ENCODE measurements at regions not wholly inside any gene's neighbourhood (a gene's known extent, or its start where the extent isn't known, plus 50 kb on each side); places are given as distances from the start of the nearest gene placed in this dataset.
"Not testable (repeated sequence)": the region's sequence is repeated elsewhere in the genome, so short reads cannot be mapped to it uniquely, and the experiment has no call there.

DNA sequence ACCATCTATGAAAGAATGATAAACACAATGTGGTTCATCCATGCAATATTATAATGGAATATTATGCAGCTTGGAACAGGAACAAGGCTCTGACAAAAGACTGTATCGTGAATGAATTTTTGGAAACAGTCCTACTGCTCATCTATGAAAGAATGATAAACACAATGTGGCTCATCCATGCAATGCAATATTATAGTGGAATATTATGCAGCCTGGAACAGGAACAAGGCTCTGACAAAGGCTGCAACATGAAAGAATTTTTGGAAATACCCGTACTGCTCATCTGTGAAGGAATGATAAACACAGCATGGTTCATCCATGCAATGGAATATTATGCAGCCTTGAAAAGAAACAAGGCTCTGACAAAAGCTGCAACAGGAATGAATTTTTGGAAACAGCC lies 158.8 kb downstream of the CRLF2 start:
- not testable (repeated sequence) for DNase-seq

DNA sequence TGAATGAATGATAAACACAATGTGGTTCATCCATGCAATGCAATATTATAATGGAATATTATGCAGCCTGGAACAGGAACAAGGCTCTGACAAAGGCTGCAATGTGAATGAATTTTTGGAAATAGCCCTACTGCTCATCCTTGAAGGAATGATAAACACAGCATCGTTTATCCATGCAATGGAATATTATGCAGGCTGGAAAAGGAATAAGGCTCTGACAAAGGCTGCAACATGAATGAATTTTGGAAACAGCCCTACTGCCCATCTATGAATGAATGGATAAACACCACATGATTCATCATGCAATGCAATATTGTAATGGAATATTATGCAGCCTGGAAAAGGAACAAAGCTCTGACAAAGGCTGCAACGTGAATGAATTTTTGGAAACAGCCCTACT lies 159.4 kb downstream of the CRLF2 start:
- no peak for DNase-seq

- no peak for DNase-seq
These were observed 160.4 kb downstream of the CRLF2 start for GRCh38 chrX:1052021-1052420.

DNA sequence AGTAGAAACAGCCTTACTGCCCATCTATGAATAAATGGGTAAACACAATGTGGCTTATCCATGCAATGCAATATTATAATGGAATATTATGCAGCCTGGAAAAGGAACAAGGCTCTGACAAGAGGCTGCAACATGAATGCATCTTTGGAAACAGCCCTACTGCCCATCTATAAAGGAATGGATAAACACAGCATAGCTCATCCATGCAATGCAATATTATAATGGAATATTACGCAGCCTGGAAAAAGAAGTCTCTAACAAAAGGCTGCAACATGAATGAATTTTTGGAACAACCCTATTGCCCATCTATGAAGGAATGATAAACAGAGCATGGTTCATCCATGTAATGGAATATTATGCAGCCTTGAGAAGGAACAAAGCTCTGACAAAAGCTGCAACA lies 161.0 kb downstream of the CRLF2 start:
- no peak for DNase-seq

GRCh38 chrX:1045680-1046314 lies 166.7 kb downstream of the CRLF2 start:
- DNase-seq: no peak

DNA sequence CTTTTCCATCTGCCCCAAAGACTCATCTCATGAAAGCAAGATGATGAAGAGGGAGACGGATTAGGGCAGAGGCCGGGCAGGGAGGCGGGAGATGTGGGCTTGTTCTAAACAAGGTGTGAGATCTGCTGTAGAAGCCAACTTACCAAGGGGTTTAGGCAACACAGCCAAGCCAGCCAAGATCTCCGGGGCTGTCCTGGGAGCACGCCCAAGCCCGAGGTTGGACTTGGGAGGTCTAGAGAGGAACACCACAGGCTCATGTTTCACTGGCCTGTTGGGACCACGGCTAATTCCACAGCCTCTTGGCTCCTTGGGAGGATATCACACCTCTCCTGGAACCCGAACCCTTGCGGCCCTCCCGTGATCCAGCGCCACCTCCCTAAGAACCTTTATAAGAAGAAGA lies 171.4 kb downstream of the CRLF2 start:
- no peak for DNase-seq

DNA sequence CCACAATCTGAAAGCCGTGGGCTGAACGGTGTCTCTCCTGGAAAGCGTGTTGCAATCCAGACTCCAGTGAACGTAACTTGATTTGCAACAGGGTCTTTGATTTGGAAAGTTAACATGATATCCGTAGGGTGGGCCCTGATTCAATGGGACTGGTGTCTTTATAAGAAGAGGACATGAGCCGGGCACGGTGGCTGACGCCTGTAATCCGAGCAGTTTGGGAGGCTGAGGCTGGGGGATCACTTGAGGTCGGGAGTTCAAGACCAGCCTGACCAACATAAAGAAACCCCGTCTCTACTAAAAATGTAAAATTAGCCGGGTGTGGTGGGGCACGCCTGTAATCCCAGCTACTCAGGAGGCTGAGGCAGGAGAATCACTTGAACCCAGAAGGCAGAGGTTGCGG lies 176.5 kb downstream of the CRLF2 start:
- not testable (repeated sequence) for DNase-seq

DNA sequence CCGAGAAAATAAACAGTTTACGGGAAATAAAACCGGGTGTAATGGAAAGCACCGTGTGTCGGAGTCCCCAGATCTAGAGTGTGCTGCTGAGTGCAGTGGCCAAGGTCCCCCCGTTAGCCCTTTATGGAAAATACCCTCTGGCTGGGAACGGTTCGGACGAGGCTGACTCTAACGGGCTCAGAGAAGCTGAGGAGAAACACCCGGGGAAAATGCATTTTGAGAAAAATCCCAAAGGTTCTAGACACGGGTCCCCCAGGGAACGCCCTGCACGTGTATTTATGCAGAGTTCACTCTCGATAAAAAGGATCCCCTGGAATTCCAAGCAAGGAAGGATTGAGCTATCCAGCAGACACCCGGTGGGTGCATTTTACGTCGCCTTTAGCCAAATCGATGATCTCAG lies 177.2 kb downstream of the CRLF2 start:
- no peak for DNase-seq

DNA sequence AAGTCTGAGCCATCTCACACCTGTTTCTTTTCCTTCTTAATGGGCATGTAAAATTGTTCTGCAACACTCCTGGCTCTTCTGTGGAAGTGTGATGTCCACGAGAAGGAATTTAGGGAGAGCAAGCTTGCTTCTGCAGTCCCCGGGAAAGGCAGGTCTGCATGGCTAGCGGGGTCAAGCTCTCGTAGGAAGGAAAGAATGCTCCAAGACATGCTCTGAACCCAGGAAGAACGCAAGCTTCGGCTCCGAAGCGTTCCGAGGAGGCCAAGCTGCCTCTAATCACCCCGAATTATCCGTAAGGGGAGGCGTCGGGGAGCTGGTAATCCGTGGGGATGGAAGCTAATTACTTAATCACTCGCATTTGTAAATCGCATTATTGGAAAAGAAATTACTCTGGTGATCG lies 177.7 kb downstream of the CRLF2 start:
- no peak for DNase-seq

- no peak for DNase-seq
These were observed 180.7 kb downstream of the CRLF2 start for GRCh38 chrX:1031521-1032430.

GRCh38 chrX:1029494-1029893 lies 183.0 kb downstream of the CRLF2 start:
- no peak for DNase-seq

DNA sequence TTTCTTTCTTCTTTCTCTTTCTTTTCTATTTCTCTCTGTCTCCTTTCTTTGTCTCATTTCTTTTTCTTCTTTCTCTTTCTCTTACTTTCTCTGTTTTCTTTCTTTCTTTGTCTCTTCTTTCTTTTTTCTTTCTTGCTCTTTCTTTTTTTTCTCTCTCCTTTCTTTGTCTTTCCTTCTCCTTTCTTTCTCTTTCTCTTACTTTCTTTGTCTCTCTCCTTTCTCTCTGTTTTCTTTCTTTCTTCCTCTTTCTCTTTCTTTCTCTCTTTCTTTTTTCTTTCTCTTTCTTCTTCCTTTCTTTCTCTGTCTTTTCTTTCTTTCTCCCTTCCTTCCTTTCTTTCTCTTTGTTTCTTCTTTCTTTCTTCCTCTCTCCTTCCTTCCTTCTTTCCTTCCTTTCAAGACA lies 184.8 kb downstream of the CRLF2 start:
- DNase-seq: no peak

DNA sequence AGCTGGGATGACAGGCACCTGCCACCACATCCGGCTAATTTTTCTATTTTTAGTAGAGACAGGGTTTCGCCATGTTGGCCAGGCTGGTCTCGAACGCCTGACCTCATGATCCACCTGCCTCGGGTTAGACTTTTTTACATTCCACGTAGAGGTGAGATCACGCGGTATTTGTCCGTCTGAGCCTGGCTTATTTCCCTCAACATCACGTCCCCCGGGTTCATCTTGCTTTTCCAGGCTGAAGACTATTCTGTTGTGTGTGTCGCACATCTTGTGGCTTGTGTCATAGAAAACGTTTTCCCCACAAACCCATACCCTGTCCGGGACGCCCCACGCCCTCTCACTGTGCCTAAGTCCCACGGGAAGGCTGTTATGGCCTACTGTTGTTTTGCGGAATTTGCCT lies 185.3 kb downstream of the CRLF2 start:
- DNase-seq: no peak

DNA sequence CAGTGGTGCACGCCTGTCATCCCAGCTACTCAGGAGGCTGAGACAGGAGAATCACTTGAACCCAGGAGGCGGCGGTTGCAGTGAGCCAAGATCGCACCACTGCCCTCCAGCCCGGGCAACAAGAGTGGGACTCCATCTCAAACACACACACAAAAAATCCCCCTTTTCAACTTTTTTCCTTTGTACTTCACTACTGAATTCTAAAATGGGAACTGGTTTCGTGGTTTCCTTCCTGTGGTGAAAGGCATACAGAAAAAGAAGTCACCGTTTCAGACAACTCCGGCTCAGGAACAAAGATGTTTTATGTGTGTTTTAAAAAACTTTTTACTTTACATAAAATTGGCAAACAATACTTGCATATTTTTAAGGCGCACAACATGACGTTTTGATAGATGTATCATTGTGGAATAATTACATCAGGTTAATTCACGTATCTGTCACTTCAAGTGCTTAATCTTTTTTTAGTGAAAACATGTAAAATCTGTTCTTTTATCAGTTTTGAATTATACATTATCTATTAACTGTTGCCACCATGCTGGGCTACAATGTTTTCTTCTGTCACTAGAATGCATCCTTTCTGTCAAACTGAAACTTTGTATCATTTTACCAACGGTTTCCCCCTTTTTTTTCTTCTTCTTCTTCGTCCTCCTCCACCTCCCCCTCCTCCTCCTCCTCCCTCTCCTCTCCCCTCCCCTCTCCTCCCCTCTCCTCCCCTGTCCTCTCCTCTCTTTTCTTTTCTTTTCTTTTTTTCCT lies 186.0 kb downstream of the CRLF2 start:
- DNase-seq: no peak

DNA sequence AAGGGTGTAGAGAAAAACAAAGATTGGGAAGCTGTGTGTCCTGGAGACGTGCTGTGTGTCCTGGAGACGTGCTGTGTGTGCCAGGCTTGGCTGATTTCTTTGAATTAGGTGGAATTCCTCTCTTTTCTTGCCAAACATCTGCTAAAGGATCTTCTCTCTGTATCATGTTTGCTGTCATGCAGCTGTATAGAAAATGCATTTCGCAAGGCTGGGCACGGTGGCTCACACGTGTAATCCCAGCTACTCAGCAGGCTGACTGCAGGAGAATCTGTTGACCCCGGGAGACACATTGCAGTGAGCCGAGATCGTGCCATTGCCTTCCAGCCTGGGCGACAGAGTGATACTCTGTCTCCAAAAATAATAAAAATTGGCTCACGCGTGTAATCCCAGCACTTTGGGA lies 187.0 kb downstream of the CRLF2 start:
- DNase-seq: no peak

DNA sequence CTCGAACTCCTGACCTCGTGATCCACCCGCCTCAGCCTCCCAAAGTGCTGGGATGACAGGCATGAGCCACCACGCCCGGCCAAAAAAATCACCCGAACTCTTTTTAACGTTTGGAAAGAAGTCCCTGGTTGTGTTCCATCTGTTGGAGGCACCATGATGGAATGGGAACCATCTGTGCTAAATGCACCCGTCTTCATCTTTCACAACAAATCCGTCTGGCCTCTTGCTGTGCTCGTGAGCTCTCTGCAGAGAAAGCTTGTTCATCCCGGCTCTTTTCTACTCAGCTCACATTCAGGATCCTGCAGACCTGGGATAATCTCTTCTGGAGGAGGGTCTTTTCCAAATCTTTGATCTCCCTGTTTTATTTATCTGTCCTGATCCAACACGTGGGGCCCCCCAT lies 188.8 kb downstream of the CRLF2 start:
- no peak for DNase-seq

GRCh38 chrX:1021314-1021993 lies 191.0 kb downstream of the CRLF2 start:
- DNase-seq: not testable (repeated sequence)

DNA sequence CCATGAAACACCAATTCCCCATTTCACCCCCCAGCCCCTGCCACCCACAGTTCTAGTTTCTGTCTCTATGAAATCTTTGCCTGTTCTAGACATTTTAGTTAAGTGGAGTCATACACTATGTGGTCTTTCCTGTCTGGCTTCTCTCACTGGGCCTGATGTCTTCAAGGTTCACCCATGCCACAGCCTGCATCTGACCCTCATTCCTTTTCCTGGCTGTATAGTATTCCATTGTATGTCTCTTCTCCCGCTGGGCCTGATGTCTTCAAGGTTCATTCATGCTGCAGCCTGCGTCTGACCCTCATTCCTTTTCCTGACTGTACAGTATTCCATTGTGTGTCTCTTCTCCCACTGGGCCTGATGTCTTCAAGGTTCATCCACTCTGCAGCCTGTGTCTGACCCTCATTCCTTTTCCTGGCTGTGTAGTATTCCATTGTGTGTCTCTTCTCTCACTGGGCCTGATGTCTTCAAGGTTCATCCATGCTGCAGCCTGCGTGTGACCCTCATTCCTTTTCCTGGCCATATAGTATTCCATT lies 191.7 kb downstream of the CRLF2 start:
- no peak for DNase-seq

DNA sequence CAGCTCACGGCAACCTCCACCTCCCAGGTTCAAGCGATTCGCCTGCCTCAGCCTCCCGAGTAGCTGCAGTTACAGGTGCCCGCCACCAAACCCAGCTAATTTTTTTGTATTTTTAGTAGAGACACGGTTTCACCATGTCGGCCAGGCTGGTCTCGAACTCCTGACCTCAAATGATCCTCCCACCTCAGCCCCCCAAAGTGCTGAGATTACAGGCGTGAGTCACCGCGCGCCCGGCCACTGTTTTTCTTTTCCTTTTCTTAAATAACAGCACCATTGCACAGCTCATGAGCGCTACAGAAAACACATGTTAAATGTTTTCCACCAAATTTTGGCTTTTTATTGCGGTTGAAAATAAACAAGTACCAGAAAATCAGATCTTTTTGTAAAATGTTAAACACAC lies 195.5 kb downstream of the CRLF2 start:
- not testable (repeated sequence) for DNase-seq

DNA sequence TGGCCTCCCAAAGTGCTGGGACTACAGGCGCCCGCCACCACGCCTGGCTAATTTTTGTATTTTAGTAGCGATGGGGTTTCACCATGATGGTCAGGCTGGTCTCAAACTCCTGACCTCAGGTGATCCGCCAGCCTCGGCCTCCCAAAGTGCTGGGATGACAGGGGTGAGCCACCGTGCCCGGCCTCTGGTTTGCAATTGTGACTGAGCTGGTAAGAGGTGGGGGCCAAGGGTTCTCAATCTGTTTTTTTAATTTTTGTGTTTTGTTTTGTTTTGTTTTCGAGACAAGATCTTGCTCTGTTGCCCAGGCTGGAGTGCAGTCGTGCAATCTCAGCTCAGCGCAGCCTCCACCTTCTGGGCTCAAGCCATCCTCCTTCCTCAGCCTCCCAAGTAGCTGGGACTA lies 196.2 kb downstream of the CRLF2 start:
- not testable (repeated sequence) for DNase-seq

DNA sequence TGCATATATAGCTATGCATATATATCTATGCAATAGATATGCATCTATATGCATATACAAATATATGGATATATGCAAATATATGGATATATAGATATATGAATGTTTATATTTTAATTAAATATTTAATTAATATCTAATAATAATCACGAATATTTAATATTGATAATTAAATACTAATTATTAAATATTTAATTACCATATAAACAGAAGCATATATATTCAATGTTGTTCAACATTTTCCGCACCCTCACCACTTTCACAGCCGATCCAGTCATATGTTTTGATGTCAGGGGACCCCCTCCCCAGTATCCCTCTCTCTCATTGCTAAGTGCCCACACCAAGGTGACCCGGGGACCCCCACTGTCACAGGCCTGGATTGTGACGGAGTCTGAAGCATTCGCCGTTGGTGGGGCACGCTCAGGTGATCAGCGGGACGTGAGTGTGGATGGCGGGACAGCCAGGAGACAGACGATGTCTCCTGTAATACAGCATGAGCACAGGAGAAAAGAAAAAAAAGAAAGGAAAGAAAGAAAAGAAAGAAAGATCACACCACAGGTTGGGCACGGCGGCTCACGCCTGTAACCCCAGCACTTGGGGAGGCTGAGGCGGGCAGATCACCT lies 199.7 kb downstream of the CRLF2 start:
- no peak for DNase-seq

DNA sequence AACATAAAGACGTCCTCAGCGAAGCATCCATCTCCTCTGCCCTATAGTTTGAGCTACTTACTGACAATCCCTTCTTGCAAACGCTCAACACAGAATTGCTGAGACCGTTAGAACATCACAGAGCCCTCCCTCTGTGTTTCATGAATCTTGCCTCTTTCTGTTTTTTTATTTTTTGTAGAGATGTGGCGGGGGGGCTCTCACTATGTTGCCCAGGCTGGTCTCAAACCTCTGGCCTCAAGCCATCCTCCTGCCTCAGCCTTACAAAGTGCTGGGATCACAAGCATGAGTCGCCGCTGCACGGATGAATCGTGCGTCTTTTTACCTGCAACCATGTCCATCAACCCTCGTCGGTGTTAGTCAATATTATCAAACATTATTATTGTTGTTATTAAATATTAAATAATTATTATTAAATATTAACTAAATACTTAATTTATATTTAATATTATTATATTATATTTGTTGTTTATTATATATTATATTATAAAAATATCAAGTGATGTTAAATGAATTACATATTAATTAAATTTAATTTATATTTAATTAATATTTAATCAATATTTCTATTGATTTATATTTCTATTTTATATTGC lies 200.7 kb downstream of the CRLF2 start:
- no peak for DNase-seq
